ENCODE measurements at regions not wholly inside any gene's neighbourhood (a gene's known extent, or its start where the extent isn't known, plus 50 kb on each side); places are given as distances from the start of the nearest gene placed in this dataset.
"Not testable (repeated sequence)": the region's sequence is repeated elsewhere in the genome, so short reads cannot be mapped to it uniquely, and the experiment has no call there.

DNA sequence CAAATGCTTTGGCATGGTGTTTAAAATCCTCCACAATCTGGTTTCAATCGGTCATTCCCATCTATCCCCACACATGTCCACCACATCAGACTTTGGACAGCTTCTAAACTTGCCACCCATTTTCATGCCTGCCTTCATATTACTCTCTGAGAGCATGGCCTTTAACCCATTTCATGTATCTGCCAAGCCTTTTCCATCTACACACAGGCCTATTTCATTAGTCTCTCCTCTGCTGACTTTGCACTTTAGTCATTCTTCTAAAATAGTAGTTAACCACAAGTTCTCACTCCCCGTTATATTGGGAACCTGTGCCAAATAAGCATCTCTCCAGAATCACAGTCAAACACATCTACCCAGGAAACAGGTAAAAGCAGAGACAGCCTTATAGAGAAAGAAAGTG, 142.2 kb downstream of the MZT1 start:
- DNase-seq (ENCODE audit: low read depth) = no peak

DNA sequence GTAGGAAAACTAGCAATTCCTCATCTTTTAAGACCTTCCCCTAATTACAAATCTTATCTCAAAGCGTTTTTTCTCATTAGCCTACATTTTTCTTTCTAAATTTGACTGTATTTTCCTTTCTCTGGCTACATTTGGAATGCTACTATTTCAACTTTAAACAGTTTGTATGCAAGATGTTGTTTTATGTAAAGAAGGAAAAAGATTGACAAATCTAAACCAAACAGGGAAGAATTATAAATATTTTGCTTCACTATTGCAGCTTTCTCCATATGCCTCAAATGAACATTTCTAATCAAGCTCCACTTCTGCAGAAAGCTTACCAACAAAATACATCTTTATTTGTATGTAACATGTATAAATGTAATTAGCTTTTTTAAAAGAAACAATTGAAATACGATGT, 156.2 kb downstream of the MZT1 start:
- DNase-seq (ENCODE audit: low read depth) = no peak

DNA sequence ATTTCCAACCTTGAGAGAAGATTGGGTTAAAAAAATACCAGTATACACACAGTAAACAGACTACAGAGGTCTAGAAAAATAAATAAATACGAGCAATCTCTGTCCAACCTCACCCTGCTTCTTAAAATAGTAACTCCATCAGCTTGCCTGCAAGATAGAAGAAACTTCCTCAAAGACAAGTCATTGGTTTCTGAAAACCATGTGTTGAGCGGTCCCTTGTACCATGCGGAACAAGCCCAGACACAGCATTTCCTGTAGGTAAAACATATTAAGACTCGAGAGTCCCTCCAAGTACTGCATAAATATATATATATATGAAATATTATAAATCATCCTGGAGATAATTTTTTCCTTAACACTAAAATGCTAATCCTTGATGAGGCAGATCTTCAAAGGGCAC, 157.4 kb downstream of the MZT1 start:
- no peak for DNase-seq (ENCODE audit: low read depth)

DNA sequence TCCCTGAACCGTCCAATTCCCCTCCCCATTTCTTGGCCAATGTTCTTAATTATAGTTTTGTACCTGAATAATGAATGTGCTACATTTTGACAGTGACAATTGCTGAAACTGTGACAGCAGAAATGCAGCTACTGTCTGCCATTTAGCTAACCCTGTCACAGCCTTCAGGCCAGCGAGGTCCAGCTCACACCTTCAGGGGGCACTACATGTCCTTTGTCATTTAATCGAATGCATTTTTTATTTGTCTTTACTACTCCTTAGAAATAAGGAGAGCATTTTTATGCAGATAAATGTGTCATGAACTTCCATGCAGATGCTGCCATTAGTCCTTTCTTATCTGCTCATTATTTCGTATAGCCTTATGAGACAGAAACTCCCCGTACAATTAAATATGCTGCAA, 159.9 kb downstream of the MZT1 start:
- no peak for DNase-seq (ENCODE audit: low read depth)

DNA sequence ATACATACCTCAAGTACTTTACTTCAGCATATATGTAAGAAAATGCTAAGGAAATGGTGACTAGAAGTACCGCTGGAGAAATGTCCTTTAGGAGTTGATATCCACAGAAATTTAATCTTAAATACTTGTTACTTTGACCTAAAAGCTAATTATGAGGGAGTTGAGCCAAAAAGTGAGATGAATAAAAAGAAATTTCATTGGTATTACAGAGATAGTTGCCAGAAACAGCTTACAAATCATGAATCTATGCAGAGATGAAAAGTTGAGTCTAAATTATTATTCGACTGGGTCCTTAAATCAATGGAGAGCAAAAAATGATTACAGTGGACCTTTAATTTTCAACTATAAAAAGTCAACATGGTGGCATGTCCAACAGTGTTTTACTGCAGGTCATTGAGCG, 160.9 kb downstream of the MZT1 start:
- no peak for DNase-seq (ENCODE audit: low read depth)

DNA sequence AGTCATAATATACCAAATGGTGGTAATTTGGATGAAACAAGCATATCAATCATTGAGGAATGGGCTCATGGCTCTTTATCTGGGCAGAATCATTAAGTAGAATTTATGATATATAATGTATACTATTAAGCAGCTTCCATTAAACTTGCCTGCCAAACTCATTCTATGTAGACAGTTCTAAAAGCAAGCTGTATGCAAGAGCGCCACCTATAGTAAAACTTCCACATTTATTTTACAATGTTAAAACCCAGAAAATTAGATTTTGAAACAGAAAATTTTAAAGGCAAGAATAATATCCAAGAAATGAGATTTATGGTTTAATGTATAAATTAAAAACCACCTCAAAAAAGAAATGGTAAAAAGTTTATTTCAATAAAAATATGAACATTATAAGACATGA, 161.5 kb downstream of the MZT1 start:
- no peak for DNase-seq (ENCODE audit: low read depth)

DNA sequence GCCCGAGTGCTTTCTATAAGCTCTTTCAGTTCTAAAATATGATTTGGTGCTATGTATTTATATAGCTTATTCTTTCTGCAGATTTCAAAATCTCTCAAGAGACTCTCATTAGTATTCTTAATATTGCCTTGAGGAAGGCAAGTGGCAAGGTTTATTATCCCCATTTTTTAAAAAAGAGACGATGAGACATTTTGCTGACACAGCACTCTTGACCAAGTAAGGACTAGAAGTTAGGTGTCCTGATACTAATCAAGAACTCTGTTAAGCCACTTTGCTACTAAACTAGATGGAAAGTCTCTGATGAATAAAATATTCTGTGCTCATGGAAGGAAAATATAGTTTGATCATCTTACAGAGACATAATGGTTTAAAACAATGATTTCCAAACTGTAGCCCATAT, 164.7 kb downstream of the MZT1 start:
- DNase-seq (ENCODE audit: low read depth) = no peak

DNA sequence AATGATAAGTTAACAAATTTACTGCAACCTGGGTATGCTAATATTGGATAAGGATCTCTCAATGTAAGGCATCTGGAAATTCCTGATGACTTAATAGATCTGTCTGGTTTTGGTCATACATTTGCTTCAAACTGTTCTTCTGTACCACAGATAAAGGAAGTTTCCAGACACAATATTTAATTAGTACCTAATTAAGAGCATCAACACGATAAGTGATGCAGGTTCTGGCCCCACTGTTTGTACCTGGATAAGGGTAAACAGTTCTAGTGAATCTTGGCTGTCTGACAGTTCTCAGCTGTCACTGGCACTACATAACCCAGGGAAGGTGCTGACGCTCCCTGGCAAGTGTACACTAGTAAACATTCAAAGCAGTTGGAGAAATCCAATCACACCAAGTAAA, 165.6 kb downstream of the MZT1 start:
- no peak for DNase-seq (ENCODE audit: low read depth)

DNA sequence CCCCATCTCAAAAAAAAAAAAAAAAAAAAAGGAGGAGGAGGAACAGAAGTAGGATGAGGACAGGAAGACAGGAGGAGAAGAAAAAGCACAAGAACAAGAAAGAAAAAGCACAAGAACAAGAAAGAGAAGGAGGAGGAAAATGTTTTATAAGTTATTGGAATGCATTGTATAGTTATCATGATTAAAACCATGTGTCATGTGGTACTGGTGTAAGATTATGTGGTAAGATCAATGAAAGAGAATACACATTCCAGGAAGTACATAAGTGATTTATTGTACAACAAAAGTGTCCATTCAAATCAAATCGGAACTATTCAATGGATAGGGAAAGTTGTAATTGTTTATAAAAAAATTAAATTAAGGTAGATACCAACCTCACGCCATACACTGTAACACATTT, 167.7 kb downstream of the MZT1 start:
- DNase-seq (ENCODE audit: low read depth) = no peak

DNA sequence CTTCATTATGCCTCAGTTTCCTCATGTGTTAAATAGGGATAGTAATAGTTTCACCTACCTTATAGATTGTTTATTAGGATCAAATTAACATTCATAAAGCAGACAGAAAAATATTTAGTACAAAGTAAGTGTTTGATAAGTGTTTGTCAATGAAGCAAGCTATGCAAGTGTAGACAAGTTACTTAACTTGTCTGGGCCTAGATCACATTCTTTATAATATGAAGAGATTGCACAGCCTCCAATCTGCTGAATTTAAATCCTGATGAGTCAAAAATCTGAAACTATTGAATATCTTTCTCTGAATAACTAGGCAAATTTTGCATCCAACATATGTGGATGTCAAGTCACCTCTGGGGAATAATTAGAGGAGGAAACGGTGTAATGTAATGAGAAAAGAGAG, 170.5 kb downstream of the MZT1 start:
- DNase-seq (ENCODE audit: low read depth) = no peak

DNA sequence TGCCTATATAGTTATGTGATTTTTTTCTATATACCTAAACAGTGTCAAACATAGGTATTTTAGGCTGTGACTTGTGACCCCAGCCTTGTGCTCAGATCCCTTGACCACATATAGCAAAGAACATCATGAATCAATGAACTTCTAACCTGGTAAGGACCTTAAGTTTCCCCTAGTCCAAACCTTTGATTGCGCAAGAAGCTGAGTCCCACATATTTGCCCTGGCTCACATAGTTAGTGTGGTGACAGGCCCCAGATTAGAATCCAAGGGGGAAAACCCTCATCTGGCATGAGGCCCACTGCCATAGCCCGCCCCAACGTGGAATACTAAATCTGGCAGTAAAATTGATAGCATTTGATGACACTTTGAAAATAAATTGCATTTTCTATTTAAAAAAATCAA, 171.8 kb downstream of the MZT1 start:
- DNase-seq (ENCODE audit: low read depth) = no peak

DNA sequence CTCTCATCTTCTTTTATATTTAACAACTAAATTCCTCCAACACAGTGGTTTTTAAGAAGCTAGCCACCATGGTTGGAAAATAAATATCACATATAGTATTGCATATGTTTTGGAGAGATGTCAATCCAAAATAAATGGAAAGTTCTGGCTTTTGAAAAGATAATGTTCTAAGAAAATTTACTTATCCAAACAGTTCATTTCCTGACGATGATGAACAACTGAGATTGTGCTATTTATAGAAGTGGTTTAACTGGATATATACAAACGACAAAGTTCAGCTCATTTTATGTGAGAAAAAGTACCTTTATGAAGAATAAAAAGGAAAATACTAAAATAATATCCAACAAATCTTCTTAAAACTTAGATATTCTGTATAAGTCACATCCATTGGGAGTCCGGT, 174.7 kb downstream of the MZT1 start:
- peak; percentile 10 for DNase-seq (ENCODE audit: low read depth)

DNA sequence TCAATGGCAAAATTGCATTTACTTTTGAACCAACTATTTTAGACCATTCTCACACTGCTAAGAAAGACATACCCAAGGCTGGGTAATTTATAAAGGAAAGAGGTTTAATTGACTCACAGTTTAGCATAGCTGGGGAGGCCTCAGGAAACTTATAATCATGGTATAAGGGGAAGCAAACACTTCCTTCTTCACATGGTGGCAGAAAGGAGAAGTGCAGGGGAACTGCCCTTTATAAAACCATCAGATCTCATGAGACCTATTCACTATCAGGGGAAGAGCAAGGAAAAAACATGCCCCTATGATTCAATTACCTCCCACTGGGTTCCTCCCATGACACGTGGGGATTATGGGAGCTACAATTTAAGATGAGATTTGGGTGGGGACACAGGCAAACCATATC, 181.5 kb downstream of the MZT1 start:
- not testable (repeated sequence) for DNase-seq (ENCODE audit: low read depth)

DNA sequence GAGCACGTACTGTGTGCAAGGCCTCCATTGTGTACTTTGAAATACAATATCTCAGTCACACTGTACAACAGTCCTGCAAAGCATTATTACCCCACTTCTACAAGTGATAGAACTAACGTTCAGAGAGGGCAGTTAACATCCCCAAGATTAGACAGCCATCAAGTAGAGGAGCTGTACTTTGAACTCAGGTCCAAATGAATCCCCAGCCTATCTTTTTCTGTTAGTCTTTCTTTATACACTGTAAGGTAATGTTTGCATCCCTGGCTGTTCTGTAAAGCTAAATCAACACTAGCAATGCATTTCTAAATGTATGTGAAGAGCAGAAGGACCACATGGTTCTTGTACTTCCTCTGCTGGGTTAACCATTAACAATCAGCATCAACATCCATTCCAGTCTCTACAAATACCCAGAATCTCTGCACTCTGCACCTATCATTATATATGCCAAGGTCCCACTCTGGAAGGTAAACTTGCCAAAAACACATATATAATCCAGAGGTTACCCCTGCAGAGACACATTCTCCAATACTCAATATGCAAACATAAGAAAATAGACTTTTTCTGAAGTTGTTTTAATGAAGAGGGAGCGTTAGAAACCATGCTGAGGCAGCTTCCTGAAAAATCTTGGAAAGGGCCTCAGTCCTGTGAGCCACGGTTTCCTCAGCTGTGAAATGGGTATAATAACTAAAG, 182.3 kb downstream of the MZT1 start:
- no peak for DNase-seq (ENCODE audit: low read depth)

DNA sequence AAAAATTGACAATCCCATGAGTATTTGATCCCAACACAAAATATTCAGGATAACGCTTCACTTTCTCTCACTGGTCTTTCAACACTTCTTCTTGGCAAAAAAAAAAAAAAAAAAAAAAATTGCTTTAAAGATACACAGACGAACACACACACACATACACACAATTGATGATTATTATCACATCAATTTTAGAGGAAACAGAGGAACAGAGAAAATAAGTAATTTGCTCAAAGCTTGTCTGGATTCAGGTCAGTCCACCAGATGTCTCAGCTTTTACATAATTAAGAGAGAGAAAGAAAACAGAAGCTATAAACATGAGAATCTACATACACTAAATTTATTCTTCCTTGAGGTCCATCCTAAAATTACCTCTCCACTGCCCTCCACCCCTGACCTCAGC, 183.4 kb downstream of the MZT1 start:
- no peak for DNase-seq (ENCODE audit: low read depth)

DNA sequence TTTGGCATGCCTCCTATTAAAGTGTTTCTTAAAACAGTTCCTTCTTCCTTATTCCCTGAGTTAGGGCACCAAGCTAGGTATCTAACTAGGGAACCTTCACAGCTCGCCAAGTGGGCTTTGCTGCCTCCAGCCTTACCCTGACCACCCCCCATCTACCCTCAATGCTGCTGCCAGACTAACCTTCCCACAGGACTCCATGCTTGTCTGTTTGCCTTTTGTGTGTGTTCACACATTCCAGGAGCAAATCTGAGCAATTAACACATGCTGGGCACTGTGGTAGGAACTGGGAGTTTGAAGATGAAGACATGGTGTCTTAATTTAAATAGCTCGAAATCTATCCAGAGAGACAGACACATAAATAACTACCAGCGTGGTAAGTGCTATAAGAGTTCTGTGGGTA, 185.2 kb downstream of the MZT1 start:
- no peak for DNase-seq (ENCODE audit: low read depth)

DNA sequence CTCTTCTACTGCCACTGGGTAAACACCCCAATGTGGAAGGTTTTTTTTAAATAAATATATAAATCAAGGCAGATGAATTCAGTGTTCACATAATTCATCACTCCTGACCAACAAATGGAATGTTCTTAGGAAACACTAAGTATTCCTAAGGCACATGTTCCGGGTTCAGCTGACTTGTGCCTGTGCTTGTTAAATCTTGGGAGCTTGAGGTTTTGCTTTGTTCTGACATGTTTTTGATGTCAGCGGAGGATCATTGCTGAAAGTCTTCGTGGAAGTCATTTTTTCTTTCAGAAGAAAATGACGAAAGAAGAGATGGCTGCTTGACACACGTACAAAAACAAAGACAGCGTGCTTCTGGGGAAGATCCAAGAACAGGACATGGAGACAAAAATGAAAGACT, 185.8 kb downstream of the MZT1 start:
- DNase-seq (ENCODE audit: low read depth) = no peak

DNA sequence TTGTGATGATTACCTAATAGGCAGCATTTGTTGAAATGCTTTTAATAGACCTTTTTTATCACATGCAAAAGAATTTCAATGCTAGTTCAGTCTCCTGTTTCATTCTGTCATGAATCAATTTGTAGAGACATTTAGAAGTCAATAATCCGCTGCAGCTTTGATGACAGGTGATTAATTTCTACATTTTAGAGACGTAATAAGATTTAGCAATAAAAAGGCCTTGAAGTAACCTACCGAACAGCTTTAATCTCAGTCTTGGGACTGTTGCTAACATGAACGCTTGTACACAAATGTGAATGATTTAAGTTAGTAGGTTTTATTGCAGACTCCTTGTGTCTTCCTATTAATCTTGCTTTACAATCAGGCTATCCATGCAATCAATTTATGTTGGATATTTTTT, 186.5 kb downstream of the MZT1 start:
- no peak for DNase-seq (ENCODE audit: low read depth)

DNA sequence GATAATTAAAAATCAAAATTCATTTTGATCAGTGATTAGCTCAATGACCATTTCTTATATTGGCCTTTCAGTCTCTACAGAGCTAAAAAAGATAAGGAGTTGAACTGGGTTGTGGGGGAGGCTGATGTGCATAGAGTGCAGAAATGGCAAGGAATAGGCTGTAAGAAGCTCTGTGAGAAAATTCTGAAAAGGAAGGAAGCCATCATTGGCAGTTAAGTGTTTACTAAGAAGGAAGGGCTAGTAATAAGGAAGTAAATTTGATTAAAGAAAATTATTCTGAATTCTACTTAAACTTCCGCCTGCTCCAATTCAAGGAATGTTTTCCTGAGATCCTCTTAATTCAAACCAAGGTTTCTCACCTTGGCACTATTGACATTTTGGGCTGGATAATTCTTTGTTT, 187.5 kb downstream of the MZT1 start:
- DNase-seq (ENCODE audit: low read depth) = no peak

DNA sequence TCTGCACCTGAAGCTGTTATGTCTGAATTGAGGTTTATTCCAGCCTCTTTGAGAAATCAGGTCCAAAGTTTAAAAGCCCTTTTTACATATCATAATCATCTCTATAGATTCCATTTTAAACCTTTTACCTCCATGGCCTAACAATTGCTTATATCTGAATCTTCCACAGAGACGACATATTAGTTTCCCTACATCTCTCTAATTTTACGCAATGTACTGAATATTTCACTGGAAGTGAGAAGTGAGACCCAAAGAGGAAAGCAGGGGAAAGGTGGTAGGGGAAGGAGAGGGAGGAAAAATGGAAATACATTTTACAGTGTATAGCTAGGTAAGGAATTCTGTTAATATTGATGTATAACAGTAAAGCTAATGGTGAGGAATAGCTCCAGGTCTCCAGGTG, 189.6 kb downstream of the MZT1 start:
- DNase-seq (ENCODE audit: low read depth) = no peak

DNA sequence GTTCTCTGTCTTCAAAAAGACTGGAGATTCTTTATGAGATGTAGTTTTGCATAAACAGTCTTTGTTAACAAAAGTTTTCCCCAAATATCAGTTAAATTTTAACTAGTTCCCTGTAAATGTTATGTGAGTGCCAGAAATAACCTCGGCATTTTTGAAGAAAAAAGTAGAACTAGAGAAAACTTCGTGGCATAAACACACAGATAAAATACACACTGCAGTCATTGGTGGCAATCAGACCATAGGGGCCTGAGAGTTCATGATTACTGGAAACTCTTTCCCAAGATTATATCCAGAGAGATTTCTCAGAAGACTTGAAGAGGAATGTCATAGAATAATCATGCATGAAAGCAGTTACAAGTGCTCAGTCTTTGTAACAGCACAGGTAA, 190.0 kb downstream of the MZT1 start:
- no peak for DNase-seq (ENCODE audit: low read depth)

DNA sequence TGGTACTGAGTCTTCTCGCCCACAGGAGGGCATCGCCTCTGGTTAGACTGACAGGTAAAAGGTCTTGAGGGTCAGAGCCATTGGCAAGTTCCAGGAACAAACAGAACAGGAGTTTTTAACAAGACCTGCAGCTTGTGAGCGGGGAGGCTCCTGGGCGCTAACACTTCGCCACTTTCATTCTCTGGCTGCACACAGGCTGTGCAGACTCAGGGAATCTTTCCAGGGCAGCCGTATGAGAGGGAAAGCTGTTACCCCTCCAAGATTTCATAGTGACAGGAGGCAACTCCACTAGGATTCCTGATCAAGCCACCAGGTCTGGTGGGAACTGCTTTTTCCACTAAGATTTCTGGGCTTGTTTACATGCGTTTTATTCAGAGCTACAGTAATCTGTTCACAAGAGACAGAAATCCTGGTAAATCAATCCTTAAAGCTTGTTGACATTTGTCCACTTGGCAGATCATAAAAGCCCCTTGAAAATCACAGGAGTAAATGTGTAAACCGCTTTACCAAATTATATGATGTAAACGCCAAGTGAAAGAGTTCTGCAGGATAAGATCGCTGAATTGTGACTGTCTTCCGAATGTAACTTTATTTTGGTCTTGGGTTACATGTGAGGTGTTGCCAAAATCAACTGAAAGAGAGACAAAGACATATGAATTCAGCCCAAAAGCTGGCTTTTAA, 190.6 kb downstream of the MZT1 start:
- DNase-seq (ENCODE audit: low read depth) = no peak

DNA sequence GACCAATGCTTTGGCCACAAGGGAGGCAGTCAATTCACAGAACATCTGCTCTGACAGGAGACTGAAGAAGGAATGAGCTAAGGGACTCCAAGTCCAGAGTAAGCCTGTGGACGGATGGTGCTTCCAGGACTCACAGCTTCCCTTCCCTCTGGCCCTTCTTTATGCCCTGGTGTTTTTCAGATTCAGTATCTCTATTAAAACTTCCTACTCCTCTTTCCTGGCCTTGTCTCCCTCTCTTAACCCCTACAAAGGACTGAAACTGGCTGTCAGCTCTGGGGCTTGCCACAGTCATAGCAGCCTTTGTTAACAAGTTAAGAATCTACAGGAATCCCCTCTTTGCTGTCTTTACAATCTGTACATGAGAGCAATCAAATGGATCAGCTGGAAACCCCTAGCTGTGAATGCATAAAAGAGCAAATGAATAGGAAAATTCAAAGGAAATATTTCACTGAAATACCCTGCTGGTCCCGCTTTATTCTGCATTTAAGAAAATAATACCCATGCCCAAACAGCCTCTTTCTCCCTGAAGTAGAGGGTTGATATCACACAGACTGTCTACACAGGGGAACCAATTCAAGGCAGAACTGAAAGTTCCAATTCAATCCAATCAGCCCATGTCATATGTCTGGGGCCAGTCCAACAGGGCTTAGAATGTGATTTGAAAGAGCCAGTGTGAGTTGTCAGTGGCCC, 192.3 kb downstream of the MZT1 start:
- DNase-seq (ENCODE audit: low read depth) = no peak

DNA sequence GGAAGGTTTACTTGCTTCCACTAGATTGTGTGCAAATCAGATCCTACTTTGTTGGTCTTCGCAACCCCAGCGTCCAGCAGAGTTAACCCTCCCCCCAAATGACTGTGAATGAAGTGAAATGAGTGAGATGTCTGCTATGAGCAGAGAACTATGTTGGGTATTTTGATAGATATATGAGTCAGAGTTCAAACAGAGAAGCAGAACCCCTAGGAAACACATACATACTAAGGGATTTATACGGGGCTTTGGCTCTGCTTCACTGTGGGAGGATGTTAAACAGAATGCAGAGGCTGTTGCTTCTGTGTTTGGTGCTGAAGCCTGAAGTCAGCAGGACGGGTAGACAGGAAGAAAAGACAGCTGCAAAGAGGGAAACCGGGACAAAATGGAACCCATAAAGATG, 197.0 kb downstream of the MZT1 start:
- no peak for DNase-seq (ENCODE audit: low read depth)

Data from non-pigmented ciliary epithelial cell (primary cell).